ENCODE measurements at regions not wholly inside any gene's neighbourhood (a gene's known extent, or its start where the extent isn't known, plus 50 kb on each side); places are given as distances from the start of the nearest gene placed in this dataset.

DNA sequence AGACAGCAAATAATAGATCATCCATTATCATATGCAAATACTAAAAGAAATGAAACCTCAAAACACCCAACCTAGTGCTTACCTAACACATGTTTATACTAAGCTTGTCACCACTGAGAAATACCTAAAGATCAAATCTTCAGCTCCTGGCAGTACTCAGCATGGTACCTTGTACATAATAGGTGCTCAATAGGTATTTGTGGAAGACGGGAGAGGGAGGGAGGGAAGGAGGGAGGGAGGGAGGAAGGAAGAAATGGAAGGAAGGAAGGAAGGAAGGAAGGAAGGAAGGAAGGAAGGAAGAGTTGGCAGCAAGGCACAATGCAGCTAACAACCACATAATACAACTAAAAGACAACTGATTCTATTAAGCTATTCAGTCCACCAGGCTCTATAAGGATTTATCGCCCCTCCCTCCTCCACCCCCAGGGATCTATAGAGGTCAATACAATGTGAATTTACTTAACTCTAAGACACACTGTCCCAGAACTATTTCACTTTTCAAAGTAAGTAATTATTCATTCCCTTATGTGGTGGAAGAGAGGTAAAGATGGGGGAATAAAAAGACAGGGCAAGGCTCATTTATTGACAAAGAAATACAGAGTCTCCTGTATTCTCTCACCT, 328.9 kb downstream of the PAPSS1 start:
- Histone ChIP-seq H3K27me3 (replicated peaks in 1 of 2; ENCODE audit: control insufficient read depth in 2 of 2, insufficient read depth in 2 of 2, low read length in 1 of 2) (no peaks in the 10 kb centered on the region), H3K4me2 (ENCODE audit: control insufficient read depth, insufficient read depth) (no peak overlapping the region), H3K79me2 (ENCODE audit: control insufficient read depth, insufficient read depth, low read length) (no peaks in the 10 kb centered on the region), H3K4me1 (ENCODE audit: control insufficient read depth, insufficient read depth, low read length) (no peaks in the 10 kb centered on the region), H3K9me3 (replicated peaks; ENCODE audit: control insufficient read depth, insufficient read depth, low read length) (no peaks in the 10 kb centered on the region), H3K4me3 (no peak overlapping the region), H3K27ac (ENCODE audit: control insufficient read depth, insufficient read depth) (no peak overlapping the region), H3K9ac (ENCODE audit: control insufficient read depth, insufficient read depth, low read length) (no peak overlapping the region), H4K20me1 (ENCODE audit: control insufficient read depth, insufficient read depth) (no peaks in the 10 kb centered on the region), H2AFZ (ENCODE audit: control insufficient read depth, low read depth, low read length) (no peak overlapping the region), H3K36me3 (ENCODE audit: control insufficient read depth in 2 of 2, insufficient read depth in 2 of 2, low read length in 1 of 2) (no peaks in the 10 kb centered on the region)
- WGBS (ENCODE audit: insufficient coverage, insufficient replicate concordance, low lambda C conversion rate, missing lambda C conversion rate): 78% methylated on average over 1 of the region's 2 CpGs
- BruUV-seq (replicated peaks): no TSS peak
- DNase-seq (ENCODE audit: low read depth, low spot score) (no peak), ATAC-seq (no peak), FAIRE-seq (no peak)
- in situ Hi-C loops (cut with MboI): no loop called here
- ChIA-PET CTCF (no interaction called here), SMC1A (ENCODE audit: uncharacterized antibody, unreplicated experiment) (no interaction called here), RAD21 (ENCODE audit: unreplicated experiment) (no interaction called here), POLR2A (no interaction called here)
- TF ChIP-seq CBX3 (IDR thresholded peaks at IDR 0.05; ENCODE audit: borderline replicate concordance, low read depth): no peak
- TF ChIP-seq, protein P1, sequence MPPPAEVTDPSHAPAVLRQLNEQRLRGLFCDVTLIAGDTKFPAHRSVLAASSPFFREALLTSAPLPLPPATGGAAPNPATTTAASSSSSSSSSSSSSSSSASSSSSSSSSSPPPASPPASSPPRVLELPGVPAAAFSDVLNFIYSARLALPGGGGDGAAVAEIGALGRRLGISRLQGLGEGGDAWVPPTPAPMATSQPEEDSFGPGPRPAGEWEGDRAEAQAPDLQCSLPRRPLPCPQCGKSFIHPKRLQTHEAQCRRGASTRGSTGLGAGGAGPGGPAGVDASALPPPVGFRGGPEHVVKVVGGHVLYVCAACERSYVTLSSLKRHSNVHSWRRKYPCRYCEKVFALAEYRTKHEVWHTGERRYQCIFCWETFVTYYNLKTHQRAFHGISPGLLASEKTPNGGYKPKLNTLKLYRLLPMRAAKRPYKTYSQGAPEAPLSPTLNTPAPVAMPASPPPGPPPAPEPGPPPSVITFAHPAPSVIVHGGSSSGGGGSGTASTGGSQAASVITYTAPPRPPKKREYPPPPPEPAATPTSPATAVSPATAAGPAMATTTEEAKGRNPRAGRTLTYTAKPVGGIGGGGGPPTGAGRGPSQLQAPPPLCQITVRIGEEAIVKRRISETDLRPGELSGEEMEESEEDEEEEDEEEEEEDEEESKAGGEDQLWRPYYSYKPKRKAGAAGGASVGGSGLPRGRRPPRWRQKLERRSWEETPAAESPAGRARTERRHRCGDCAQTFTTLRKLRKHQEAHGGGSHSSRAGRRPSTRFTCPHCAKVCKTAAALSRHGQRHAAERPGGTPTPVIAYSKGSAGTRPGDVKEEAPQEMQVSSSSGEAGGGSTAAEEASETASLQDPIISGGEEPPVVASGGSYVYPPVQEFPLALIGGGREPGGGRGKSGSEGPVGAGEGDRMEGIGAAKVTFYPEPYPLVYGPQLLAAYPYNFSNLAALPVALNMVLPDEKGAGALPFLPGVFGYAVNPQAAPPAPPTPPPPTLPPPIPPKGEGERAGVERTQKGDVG (CRISPR knock-in tag; IDR thresholded peaks at IDR 0.05): no peak
- TF ChIP-seq NFIC (IDR thresholded peaks at IDR 0.05; ENCODE audit: low read depth, low read length): no peak
- no peak for TF ChIP-seq BHLHE40 (IDR thresholded peaks at IDR 0.05; ENCODE audit: borderline replicate concordance in 1 of 2, low read depth in 2 of 2, low read length in 1 of 2)
- TF ChIP-seq TBL1XR1 (IDR thresholded peaks at IDR 0.05; ENCODE audit: low read depth, low read length): no peak
- TF ChIP-seq RFX5 (IDR thresholded peaks at IDR 0.05; ENCODE audit: low read depth, low read length): no peak
- TF ChIP-seq NFYB (IDR thresholded peaks at IDR 0.05; ENCODE audit: insufficient read depth, low read depth, low read length): no peak
- no peak for TF ChIP-seq CBX5 (IDR thresholded peaks at IDR 0.05; ENCODE audit: low read depth)
- no peak for TF ChIP-seq NFXL1 (IDR thresholded peaks at IDR 0.05; ENCODE audit: borderline replicate concordance)
- TF ChIP-seq CREB1 (IDR thresholded peaks at IDR 0.05; ENCODE audit: low read depth): no peak
- TF ChIP-seq DPF2 (IDR thresholded peaks at IDR 0.05): no peak
- TF ChIP-seq IKZF2 (IDR thresholded peaks at IDR 0.05): no peak
- intact Hi-C loops (cut with micrococcal nuclease; ENCODE audit: unreplicated experiment): no loop called here
